ENCODE measurements at regions not wholly inside any gene's neighbourhood (a gene's known extent, or its start where the extent isn't known, plus 50 kb on each side); places are given as distances from the start of the nearest gene placed in this dataset.

DNA sequence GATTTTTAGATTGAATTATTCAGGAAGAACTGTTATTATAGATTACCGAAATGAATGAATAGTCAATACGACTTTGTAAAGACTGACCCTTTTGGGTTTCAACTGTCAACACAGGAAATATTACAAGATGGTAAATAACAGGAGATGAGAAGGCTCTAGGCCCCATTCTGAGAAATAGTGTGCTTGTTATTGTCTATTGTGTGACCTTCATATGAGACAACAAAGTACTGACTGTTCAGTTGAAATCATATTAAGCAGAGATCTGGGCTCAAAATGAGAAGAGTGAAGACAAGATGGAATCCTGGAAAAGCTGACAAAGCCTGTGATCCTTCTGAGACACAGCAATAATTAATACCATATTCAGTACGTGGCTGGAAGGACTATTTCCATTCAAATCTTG is 503.8 kb downstream of the INHBA start:
- intact Hi-C loops (cut with DNase I), result no loop called here
- TF ChIP-seq, protein P1, sequence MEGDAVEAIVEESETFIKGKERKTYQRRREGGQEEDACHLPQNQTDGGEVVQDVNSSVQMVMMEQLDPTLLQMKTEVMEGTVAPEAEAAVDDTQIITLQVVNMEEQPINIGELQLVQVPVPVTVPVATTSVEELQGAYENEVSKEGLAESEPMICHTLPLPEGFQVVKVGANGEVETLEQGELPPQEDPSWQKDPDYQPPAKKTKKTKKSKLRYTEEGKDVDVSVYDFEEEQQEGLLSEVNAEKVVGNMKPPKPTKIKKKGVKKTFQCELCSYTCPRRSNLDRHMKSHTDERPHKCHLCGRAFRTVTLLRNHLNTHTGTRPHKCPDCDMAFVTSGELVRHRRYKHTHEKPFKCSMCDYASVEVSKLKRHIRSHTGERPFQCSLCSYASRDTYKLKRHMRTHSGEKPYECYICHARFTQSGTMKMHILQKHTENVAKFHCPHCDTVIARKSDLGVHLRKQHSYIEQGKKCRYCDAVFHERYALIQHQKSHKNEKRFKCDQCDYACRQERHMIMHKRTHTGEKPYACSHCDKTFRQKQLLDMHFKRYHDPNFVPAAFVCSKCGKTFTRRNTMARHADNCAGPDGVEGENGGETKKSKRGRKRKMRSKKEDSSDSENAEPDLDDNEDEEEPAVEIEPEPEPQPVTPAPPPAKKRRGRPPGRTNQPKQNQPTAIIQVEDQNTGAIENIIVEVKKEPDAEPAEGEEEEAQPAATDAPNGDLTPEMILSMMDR (IDR thresholded peaks at IDR 0.05), result no peak
- no peak for TF ChIP-seq POLR2A (IDR thresholded peaks at IDR 0.05)
- H3K4me1 ChIP-seq (replicated peaks in 1 of 2), result no peaks in the 10 kb centered on the region
- no peak overlapping the region for H3K4me3 ChIP-seq
- H3K36me3 ChIP-seq (replicated peaks in 1 of 2), result no peaks in the 10 kb centered on the region
- no peak for DNase-seq
- no peak overlapping the region for H3K27ac ChIP-seq
- WGBS, 4 donors, result 73 to 82% (median 79%) methylated on average over 3 of the region's 3 CpGs
- H3K27me3 ChIP-seq, result no peaks in the 10 kb centered on the region
- no peaks in the 10 kb centered on the region for H3K9me3 ChIP-seq (replicated peaks in 1 of 3)

- no peaks in the 10 kb centered on the region for H3K9me3 ChIP-seq (replicated peaks in 1 of 3)
- no peak overlapping the region for H3K4me3 ChIP-seq
- DNase-seq, result no peak
- H3K27ac ChIP-seq, result no peak overlapping the region
- no peaks in the 10 kb centered on the region for H3K4me1 ChIP-seq (replicated peaks in 1 of 2)
- no peaks in the 10 kb centered on the region for H3K27me3 ChIP-seq
- no peak for TF ChIP-seq POLR2A (IDR thresholded peaks at IDR 0.05)
- TF ChIP-seq, protein P1 (IDR thresholded peaks at IDR 0.05), result no peak
- no peaks in the 10 kb centered on the region for H3K36me3 ChIP-seq (replicated peaks in 1 of 2)
- intact Hi-C loops (cut with DNase I), result no loop called here
These were observed 504.4 kb downstream of the INHBA start for GRCh38 chr7:41198502-41198901.

GRCh38 chr7:41197769-41198168 is 505.1 kb downstream of the INHBA start:
- TF ChIP-seq, protein P1 (IDR thresholded peaks at IDR 0.05), result no peak
- TF ChIP-seq POLR2A (IDR thresholded peaks at IDR 0.05), result no peak
- H3K4me3 ChIP-seq, result no peak overlapping the region
- intact Hi-C loops (cut with DNase I), result no loop called here
- no peaks in the 10 kb centered on the region for H3K9me3 ChIP-seq (replicated peaks in 1 of 3)
- H3K36me3 ChIP-seq (replicated peaks in 1 of 2), result no peaks in the 10 kb centered on the region
- H3K27ac ChIP-seq, result no peak overlapping the region
- no peaks in the 10 kb centered on the region for H3K27me3 ChIP-seq
- no peak for DNase-seq
- H3K4me1 ChIP-seq (replicated peaks in 1 of 2), result no peaks in the 10 kb centered on the region
- 79 to 91% (median 89%) methylated on average over 2 of the region's 2 CpGs for WGBS, 4 donors

GRCh38 chr7:41193738-41194282 is 509.1 kb downstream of the INHBA start:
- TF ChIP-seq POLR2A (IDR thresholded peaks at IDR 0.05), result no peak
- TF ChIP-seq, protein P1 (IDR thresholded peaks at IDR 0.05), result no peak
- peak in 1 of 7 donors; percentile 79 for DNase-seq
- H3K27ac ChIP-seq, result no peak overlapping the region
- 85 to 90% (median 88%) methylated on average over 6 of the region's 6 CpGs for WGBS, 4 donors
- intact Hi-C loops (cut with DNase I), result no loop called here
- no peaks in the 10 kb centered on the region for H3K27me3 ChIP-seq
- H3K36me3 ChIP-seq (replicated peaks in 1 of 2), result no peaks in the 10 kb centered on the region
- no peaks in the 10 kb centered on the region for H3K9me3 ChIP-seq (replicated peaks in 1 of 3)
- H3K4me1 ChIP-seq (replicated peaks in 1 of 2), result no peaks in the 10 kb centered on the region
- no peak overlapping the region for H3K4me3 ChIP-seq
